ENCODE measurements at regions not wholly inside any gene's neighbourhood (a gene's known extent, or its start where the extent isn't known, plus 50 kb on each side); places are given as distances from the start of the nearest gene placed in this dataset.
A peak's percentile ranks its signal among the peaks of the same experiment; 100 is the strongest.
"Not testable (repeated sequence)": the region's sequence is repeated elsewhere in the genome, so short reads cannot be mapped to it uniquely, and the experiment has no call there.

GRCh38 chr7:142534726-142535122 is 214.5 kb upstream of the PRSS1 start:
- no peak for DNase-seq (ENCODE audit: low read depth)

- no peak for DNase-seq (ENCODE audit: low read depth)
Observed at GRCh38 chr7:142533920-142534319, 215.4 kb upstream of the PRSS1 start.

- DNase-seq (ENCODE audit: low read depth), result no peak
Observed at GRCh38 chr7:142529591-142529990, 219.7 kb upstream of the PRSS1 start.

- no peak for DNase-seq (ENCODE audit: low read depth)
Observed at GRCh38 chr7:142528608-142529408, 220.5 kb upstream of the PRSS1 start.

GRCh38 chr7:142523821-142524460 is 225.3 kb upstream of the PRSS1 start:
- DNase-seq (ENCODE audit: low read depth), result no peak

- no peak for DNase-seq (ENCODE audit: low read depth)
Observed at GRCh38 chr7:142522735-142523134, 226.5 kb upstream of the PRSS1 start.

- DNase-seq (ENCODE audit: low read depth), result not testable (repeated sequence)
Observed at GRCh38 chr7:142520885-142521284, 228.4 kb upstream of the PRSS1 start.

- not testable (repeated sequence) for DNase-seq (ENCODE audit: low read depth)
Observed at GRCh38 chr7:142520455-142520854, 228.8 kb upstream of the PRSS1 start.

GRCh38 chr7:142519079-142520078 is 229.9 kb upstream of the PRSS1 start:
- DNase-seq (ENCODE audit: low read depth), result no peak

- DNase-seq (ENCODE audit: low read depth), result peak; percentile 74
Observed at GRCh38 chr7:142516038-142516501, 233.2 kb upstream of the PRSS1 start.

GRCh38 chr7:142514716-142515115 is 234.6 kb upstream of the PRSS1 start:
- not testable (repeated sequence) for DNase-seq (ENCODE audit: low read depth)

- no peak for DNase-seq (ENCODE audit: low read depth)
Observed at GRCh38 chr7:142513178-142513955, 235.9 kb upstream of the PRSS1 start.

GRCh38 chr7:142511801-142512200 is 237.5 kb upstream of the PRSS1 start:
- no peak for DNase-seq (ENCODE audit: low read depth)

GRCh38 chr7:142511374-142511773 is 237.9 kb upstream of the PRSS1 start:
- DNase-seq (ENCODE audit: low read depth), result no peak

- DNase-seq (ENCODE audit: low read depth), result not testable (repeated sequence)
Observed at GRCh38 chr7:142509235-142509634, 240.0 kb upstream of the PRSS1 start.

- no peak for DNase-seq (ENCODE audit: low read depth)
Observed at GRCh38 chr7:142508251-142508650, 241.0 kb upstream of the PRSS1 start.

- no peak for DNase-seq (ENCODE audit: low read depth)
Observed at GRCh38 chr7:142507799-142508198, 241.5 kb upstream of the PRSS1 start.

GRCh38 chr7:142507066-142507465 is 242.2 kb upstream of the PRSS1 start:
- not testable (repeated sequence) for DNase-seq (ENCODE audit: low read depth)

GRCh38 chr7:142506601-142507000 is 242.7 kb upstream of the PRSS1 start:
- no peak for DNase-seq (ENCODE audit: low read depth)

GRCh38 chr7:142503949-142504348 is 245.3 kb upstream of the PRSS1 start:
- not testable (repeated sequence) for DNase-seq (ENCODE audit: low read depth)

- no peak for DNase-seq (ENCODE audit: low read depth)
Observed at GRCh38 chr7:142503036-142503435, 245.2 kb upstream of the PRSS58 start.

Data from fibroblast of the conjunctiva (primary cell).